ENCODE measurements at regions not wholly inside any gene's neighbourhood (a gene's known extent, or its start where the extent isn't known, plus 50 kb on each side); places are given as distances from the start of the nearest gene placed in this dataset.

GRCh38 chr15:39296955-39297354 lies 283.9 kb upstream of the THBS1 start:
- TF ChIP-seq POLR2A (IDR thresholded peaks at IDR 0.05; ENCODE audit: control extremely low read depth in 1 of 2, low read depth in 2 of 2, low read length in 2 of 2): no peak
- TF ChIP-seq EP300 (IDR thresholded peaks at IDR 0.05; ENCODE audit: borderline replicate concordance in 1 of 2, low read depth in 2 of 2, low read length in 2 of 2): no peak
- no peak for TF ChIP-seq CTCF (IDR thresholded peaks at IDR 0.05; ENCODE audit: control extremely low read depth in 1 of 3, insufficient read depth in 1 of 3, low read depth in 1 of 3, low read length in 3 of 3)
- TF ChIP-seq HDAC6 (IDR thresholded peaks at IDR 0.05; ENCODE audit: low read depth, low read length): no peak
- no peak for TF ChIP-seq YY1 (IDR thresholded peaks at IDR 0.05; ENCODE audit: low read depth, low read length)
- no peak for TF ChIP-seq EZH2 (IDR thresholded peaks at IDR 0.05; ENCODE audit: low read depth, low read length, severe bottlenecking)
- no peak for TF ChIP-seq BCL11A (IDR thresholded peaks at IDR 0.05; ENCODE audit: low read depth in 2 of 2, low read length in 2 of 2)
- no peak for TF ChIP-seq POLR2AphosphoS5 (IDR thresholded peaks at IDR 0.05; ENCODE audit: low read depth, low read length)
